Activated CD4-positive, alpha-beta T cell treated with anti-CD3 and anti-CD28 coated beads, Interleukin-10, Interleukin-2, amounts not matched to agents 100 ng/mL and 50 ng/mL, durations not matched to agents 16 hours and 8 hours (primary cell): ENCODE measurements at regions not wholly inside any gene's neighbourhood (a gene's known extent, or its start where the extent isn't known, plus 50 kb on each side); places are given as distances from the start of the nearest gene placed in this dataset.

ENCODE experiments used
- DNase-seq: peaks from one replicate; pipeline ENCODE4 v3.0.0-alpha.2; 2020

GRCh38 chr1:220356981-220357850 is 85.0 kb upstream of the RAB3GAP2 start:
- no peak for DNase-seq

GRCh38 chr1:220353229-220354012 is 81.2 kb upstream of the RAB3GAP2 start:
- DNase-seq = no peak

GRCh38 chr1:220348211-220348610 is 76.0 kb upstream of the RAB3GAP2 start:
- DNase-seq = no peak

GRCh38 chr1:220347654-220348175 is 75.5 kb upstream of the RAB3GAP2 start:
- DNase-seq = no peak

- DNase-seq = no peak
Observed at GRCh38 chr1:220344745-220345144, 72.5 kb upstream of the RAB3GAP2 start.

GRCh38 chr1:220342853-220343252 is 70.6 kb upstream of the RAB3GAP2 start:
- DNase-seq = no peak

GRCh38 chr1:220341126-220341525 is 68.9 kb upstream of the RAB3GAP2 start:
- DNase-seq = no peak

- DNase-seq = no peak
Observed at GRCh38 chr1:220339581-220339980, 67.3 kb upstream of the RAB3GAP2 start.

GRCh38 chr1:220338759-220339158 is 66.5 kb upstream of the RAB3GAP2 start:
- DNase-seq = no peak

- DNase-seq = no peak
Observed at GRCh38 chr1:220336391-220337031, 64.3 kb upstream of the RAB3GAP2 start.

GRCh38 chr1:220335668-220336067 is 63.4 kb upstream of the RAB3GAP2 start:
- no peak for DNase-seq

- DNase-seq = no peak
Observed at GRCh38 chr1:220331318-220331717, 59.1 kb upstream of the RAB3GAP2 start.

GRCh38 chr1:220330265-220330664 is 58.0 kb upstream of the RAB3GAP2 start:
- DNase-seq = no peak

GRCh38 chr1:220327106-220327505 is 54.9 kb upstream of the RAB3GAP2 start:
- DNase-seq = no peak

GRCh38 chr1:220326578-220326977 is 54.3 kb upstream of the RAB3GAP2 start:
- DNase-seq = no peak

GRCh38 chr1:220325306-220325995 is 53.2 kb upstream of the RAB3GAP2 start:
- DNase-seq = no peak

- no peak for DNase-seq
Observed at GRCh38 chr1:220323717-220324116, 51.5 kb upstream of the RAB3GAP2 start.

GRCh38 chr1:220322570-220322969 is 50.3 kb upstream of the RAB3GAP2 start:
- no peak for DNase-seq
